NCI-H2171 treated with DMSO at 0.1 percent for 48 hours (cell line): ENCODE measurements at regions not wholly inside any gene's neighbourhood (a gene's known extent, or its start where the extent isn't known, plus 50 kb on each side); places are given as distances from the start of the nearest gene placed in this dataset.

Experiments
- DNase-seq: peaks from one replicate; lab custom pipeline; 2025; lab: John Stamatoyannopoulos, UW

DNA sequence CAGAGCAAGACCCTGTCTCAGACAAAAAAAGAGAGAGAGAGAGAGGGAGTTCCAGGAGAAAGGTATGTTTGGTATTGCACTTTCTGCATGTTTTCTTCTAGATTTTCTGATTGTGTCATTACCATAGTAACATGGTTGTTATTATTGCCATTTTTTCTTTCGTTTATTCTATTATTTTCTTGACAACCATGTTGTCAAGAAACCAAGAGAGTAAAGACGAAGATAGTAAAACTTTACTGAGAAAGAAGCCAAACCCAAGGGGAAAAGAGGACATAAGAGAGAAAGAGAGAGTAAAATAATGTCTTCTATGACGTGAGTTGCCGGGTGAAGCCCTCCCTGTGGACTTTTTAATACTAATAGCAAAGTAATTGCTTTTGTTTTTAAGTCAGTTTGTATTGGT is 1186.0 kb upstream of the SEL1L start:
- no peak for DNase-seq

DNA sequence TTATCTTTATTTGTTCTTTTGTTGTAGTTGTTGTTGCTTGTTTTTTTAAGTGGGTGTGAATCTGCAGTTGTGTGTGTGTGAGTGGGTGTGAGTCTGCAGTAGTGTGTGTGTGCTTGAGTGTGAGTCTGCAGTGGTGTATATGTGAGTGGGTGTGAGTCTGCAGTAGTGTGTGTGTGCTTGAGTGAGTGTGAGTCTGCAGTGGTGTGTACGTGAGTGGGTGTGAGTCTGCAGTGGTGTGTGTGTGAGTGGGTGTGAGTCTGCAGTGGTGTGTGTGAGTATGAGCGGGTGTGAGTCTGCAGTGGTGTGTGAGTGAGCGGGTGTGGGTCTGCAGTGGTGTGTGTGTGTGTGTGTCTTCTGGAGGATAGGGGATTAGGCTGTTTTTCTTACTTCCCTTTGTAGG is 1186.8 kb upstream of the SEL1L start:
- no peak for DNase-seq

DNA sequence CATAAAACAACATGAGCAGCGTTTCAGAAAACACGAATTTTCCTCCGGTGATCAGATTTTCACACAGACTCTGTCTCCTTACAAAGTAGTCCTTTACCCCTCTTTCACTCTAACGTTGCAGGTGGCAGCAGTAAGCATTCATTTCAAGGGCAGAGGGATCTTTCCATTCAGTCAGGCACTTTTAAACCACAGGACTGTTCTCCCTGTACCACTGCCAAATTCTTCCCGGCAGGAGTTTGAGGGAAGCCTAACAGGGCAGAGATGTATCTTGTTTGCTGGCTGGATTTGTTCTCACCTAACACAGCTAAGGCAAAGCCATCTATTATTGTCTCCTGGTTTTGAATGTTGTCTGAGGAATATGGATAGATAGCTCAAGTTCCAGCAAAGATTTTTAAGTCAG is 1187.3 kb upstream of the SEL1L start:
- DNase-seq: peak; percentile 12

DNA sequence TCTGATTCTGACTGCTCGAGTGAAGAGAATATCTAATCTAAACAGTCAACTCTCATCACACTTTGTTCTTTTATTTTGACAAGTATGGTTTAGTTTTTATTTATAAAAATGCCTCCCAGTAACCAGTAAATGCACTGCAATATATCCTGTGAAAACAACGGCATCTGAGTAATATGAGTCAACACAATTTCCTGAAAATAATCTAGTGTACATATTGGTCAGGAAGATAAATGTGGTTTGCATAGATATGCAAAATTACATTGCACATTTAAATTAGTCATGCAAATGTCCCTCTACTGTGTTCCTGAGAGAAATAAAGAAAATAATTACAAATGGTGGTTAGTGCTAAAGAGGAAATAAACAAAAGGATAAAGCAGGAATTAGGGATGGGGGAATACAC is 1190.7 kb upstream of the SEL1L start:
- DNase-seq: no peak

DNA sequence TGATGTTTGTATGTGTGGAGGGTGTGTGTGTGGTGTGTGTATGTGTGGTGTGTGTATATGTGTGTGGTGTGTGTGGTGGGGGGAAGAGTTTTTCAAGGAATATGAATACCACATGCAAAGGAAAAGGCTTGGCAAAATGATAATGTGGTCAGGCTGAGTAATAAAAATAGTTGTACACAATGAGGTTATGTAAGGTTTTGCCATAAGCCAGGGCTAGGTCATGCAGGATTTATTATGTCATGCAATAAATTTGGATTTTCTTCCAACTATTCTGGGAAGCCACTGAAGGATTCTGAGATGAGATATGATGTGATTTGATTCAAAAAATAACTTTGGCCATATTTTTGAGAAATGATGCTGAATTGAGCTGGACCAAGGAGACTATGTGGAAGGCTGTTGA is 1191.6 kb upstream of the SEL1L start:
- no peak for DNase-seq

DNA sequence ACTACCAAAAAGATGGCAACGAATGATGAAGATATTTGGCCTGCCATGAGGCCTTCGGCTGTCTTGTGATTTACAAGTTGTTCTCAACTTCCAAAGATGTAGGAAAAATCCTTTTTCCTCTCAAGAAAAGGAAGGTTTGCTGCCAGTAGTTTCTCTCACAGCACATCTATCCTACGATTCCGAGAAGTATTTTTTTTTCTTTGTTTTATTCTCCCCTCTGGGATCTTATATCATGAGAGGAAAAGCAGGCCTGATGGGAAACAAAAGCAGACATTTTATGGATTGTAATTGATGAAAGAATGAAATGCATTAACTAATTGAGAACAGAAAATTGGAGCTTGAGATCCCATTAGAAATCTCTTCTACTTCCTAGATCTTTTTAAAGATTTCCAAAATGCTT is 1197.9 kb upstream of the SEL1L start:
- peak; percentile 9 for DNase-seq

DNA sequence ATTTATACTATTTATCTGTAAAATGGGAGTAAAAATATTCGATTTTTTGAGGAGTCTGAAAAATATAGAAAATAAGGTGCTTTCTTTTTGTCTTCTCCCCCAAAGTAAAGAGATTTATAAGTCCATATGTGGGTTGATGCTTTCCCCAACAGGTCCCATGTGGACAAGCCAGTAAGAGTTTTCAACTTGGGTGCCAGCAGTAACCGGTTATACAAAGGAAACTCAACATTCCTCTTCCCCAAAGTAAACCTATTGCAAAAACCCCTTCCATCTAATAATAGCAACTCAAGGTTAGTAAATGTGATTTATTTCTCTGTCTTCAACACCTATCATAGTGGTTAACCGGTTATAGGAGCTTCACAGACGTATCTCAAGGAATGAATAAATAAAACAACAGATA is 1206.9 kb upstream of the SEL1L start:
- no peak for DNase-seq

DNA sequence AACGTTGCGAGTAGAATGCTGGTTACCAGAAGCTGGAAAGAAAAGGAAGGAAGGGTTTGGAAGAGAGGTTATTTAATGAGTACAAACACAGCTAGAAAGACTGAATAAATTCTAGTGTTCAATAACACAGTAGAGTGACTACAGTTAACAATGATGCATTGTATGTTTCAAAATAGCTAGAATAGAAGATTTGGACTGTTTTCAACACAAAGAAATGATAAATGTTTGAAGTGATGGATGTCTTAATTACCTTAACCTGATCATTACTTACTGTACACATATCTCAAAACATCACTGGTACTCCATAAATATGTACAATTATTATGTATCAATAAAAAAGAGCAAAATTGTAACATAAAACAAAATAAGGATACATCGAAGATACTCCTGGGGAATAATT is 1221.8 kb upstream of the SEL1L start:
- no peak for DNase-seq

DNA sequence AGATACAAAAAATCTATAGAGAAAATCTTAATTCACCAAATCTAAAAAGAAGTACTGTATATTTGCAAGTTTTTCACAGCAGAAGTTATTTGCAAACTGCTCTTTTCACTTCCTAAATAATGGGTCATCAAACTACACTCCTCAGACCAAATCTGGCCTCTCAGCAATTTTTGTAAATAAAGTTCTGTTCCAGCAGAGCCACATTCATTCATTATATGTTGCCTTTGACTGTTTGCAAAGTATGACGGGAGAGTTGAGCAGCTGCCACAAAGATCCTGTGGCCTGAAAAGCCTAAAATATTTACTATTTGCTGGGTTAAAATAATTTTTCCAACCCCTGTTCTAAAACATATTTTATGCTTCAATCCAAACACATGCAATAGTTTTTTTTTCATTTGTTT is 1222.3 kb upstream of the SEL1L start:
- DNase-seq: no peak

DNA sequence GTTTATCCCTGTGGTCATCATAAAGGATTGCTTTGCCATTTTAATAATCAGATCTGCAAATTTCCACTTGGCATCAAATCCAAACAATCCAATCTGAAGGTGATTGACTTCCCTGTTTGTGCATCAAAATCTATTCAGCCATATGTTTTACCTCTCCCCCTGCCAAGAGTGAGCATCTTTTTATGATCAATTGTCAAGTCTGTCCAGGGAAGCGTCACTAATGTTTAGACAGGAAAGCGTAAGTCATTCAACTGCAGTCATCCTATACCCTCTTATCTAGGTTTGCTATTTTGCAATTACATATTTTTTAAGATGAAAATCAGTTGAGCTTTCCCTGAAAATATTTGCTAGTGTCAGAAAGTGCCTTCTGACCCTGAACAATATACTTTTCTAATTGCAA is 1224.1 kb upstream of the SEL1L start:
- DNase-seq: peak; percentile 82

DNA sequence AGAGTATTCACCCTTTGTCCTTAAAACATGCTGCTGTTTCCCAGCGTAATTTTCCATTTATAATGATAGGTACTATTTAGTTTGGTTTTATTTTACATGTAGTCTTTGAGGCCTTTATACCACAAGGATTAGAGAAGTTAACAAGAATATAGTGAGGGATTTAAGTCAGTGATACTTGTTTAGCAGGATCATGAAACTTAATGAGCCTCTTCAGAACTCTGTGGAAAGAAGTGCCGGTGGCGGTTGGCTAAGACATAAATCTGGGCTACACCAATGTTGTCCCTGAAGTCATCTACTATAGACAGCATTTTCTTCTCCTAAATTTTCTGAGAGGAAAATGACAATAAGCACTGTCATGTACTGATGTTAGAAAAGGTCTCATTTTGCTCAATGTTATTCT is 1226.0 kb upstream of the SEL1L start:
- DNase-seq: no peak

DNA sequence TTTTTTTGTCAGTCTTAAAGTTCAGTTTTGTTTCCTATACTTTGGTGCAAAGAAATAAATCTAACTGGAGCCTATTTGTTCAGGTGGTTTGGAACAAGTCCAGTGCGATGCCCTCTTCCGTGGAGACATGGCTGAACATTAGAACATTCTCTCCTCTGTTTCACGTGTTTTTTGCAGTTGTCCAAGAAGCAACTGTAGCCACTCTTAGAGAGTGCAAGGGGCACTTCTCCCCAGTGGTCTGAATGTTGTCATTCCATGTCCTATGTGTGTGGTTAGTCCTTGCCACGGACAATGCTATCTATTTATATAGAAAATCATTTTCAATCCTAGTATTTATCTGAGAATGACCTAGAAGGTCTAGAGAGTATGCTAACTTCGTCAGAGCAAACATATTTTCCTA is 1232.5 kb upstream of the SEL1L start:
- DNase-seq: no peak

DNA sequence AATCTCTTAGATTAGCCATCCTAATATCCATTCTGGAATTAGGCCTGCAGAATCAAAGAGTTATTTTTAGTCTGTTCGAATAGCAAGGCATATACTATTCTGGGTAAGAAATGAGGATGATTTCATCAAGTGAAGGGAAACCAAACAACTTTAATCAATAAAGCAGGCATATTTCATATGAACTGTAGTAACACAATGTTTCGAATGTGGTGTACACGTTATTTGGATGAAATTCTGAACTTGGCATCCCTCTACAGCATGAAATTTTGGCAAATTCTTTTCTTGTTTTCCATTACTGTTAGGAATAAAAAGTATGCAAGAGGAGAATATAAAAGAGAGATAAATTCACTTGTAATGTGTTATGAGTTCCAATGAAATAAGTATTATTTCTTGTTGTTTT is 1233.3 kb upstream of the SEL1L start:
- no peak for DNase-seq

DNA sequence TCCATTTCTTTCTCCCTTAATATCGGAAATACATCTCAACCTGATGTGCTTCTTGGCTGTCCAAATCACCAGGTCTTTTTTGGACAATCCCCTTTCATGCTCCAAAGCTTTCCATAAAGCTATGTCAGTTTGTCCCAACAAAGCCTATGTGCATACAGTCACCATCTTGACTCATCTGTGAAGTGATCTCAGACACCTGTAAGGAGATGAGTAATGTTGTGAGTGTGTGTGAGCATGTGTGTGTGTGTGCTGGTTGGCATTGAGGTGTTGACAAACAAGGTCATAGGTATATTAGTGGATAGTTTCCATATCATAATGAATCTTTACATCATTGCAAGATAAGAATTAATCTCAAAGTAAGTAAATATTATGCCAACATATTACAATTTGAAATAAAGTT is 1243.3 kb upstream of the SEL1L start:
- DNase-seq: no peak

DNA sequence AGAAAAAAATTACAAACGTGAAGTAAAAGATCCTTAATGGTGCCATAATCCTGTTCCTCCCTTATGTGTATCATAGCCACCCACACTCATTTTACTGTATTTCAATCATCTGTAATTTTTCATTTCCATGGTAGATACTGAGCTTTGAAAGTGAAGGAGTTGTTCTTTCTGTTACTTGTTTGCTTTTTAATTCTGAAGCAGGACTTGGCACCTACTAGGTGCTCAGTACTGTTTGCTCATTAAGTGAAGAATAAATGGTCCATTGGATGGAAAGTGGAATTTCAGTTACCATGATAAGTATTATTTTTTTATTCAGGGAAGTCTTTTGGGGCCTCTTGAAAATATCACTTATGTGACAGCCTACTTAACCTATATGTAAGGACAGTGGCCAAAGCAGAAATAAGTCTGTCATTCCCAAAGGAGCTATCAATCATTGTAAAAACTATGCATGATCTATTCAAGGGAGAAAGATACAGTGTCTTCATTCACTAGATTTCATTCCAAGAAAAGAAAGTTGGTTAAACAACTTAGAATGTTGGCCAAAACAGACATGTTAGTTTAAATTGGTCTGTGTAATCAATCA is 1244.4 kb upstream of the SEL1L start:
- no peak for DNase-seq

DNA sequence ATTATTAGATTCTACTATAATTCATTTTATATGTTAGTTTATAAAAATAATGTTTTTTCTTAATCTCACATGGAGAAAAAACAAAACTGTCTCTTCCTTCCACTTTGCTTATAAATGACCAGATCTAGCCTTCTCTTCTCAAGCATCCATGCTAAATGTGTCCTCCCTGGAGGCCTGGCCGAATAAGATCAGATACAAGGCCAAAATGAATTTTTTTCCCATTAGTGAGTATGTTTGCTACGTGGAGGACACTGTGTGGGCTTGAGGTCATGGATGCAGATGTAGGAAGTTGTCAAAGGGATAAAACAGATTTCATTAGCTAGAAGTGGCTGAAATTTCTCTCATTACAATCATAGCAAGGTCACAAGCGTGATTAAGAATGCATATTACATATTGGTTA is 1244.9 kb upstream of the SEL1L start:
- no peak for DNase-seq

DNA sequence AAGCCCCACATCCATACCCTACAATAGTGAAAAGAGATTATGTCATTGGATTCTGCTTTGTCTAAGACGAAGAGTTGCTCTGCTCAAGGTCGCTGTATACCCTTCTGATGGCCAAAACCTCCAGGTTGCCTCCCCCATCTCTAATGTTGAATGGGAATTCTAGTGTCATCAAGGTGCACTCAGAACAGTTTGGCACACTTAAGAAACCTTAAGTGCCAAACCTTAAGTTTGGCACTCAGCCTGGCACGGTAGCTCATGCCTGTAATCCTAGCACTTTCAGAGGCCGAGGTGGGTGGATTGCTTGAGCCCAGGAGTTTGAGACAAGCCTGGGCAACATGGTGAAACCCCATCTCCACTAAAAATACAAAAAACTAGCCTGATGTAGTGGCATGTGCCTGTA is 1245.6 kb upstream of the SEL1L start:
- DNase-seq: no peak

DNA sequence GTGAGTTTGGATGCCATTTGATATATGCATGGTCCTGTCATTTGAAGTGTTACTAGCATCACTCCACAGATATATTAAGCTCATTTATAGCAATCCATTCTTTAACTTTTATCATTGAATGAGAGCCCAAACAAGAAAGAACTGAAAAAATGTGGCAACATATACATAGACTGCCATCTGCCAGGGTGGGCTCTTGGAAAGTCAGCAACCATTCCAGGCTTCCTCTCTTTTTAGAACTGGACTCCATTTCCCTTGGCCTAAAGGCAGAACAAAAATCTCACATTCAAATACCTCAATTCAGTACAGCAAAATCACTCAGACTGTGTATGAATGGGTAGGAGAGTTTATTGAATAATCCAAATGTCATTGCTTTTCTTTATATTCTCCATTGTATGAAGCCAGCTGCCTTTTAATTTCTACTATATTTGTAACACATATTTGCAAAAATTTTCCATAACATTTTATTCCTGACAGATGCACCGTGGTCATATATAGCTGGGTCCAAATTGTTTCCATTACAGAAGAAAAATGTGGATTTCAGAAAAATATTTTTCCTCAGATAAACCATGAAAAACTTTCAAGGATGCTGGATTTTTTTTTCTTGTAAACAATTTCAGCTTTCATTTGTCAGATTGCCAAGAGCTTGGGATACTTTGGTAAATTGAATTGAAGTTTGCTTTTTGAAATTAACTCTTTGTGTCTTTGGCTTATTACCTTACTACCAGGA is 1252.3 kb upstream of the SEL1L start:
- DNase-seq: no peak

DNA sequence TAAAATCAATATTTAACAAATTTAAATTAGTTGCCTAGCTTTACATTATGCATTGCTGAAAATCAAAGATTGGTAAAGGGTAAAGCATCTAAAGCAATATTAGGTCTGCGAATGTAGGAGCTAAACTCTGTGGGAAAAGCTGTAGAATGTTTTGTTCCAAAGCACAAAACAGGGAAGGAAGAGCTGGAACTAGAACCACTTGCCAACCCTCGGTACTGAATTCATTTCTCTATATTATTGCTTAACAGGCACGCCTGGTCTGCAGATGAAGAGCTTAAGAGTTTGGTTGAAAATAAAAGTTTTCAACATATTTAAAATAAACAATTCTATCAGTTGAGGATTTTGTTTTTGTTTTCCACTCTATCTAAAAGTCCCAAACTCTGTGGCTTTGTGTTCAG is 1252.8 kb upstream of the SEL1L start:
- DNase-seq: no peak

DNA sequence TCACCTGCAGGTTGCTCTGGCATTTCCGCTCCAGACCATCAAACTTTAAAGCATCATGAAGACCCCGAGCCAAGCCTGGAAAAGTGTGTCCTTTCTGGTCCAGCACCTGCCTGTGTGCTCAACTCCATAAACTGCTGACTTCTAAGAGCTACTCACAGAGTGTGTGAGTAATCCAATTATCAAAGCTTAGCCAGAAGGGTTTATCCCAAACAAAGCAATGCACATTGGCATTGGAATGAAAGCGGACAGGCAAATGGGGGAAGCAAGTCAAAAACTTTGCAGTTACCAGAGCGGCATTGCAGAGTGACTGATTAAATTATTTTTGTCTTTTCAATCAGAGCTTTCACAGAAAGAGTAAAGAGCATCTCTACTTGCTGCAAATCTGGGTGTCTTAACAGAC is 1262.4 kb upstream of the SEL1L start:
- DNase-seq: no peak

DNA sequence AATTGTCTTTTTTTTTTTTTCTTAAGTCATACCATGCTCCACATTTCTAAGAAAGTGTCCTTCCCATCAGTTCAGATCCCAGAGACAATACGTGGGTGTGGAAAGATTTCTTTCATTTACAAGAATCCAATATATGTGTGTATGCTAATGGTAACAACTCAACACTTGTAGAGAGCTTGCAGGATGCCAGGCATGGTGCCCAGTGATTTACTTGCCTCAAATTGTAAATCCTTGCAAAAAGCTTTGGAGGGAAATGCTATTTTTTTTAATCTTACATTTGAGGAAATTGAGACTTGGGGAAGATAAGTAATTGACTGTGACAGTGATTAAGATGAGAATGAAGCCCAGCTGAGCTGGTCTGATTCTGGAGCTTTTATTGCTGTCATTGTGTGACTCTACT is 1264.6 kb upstream of the SEL1L start:
- DNase-seq: no peak

DNA sequence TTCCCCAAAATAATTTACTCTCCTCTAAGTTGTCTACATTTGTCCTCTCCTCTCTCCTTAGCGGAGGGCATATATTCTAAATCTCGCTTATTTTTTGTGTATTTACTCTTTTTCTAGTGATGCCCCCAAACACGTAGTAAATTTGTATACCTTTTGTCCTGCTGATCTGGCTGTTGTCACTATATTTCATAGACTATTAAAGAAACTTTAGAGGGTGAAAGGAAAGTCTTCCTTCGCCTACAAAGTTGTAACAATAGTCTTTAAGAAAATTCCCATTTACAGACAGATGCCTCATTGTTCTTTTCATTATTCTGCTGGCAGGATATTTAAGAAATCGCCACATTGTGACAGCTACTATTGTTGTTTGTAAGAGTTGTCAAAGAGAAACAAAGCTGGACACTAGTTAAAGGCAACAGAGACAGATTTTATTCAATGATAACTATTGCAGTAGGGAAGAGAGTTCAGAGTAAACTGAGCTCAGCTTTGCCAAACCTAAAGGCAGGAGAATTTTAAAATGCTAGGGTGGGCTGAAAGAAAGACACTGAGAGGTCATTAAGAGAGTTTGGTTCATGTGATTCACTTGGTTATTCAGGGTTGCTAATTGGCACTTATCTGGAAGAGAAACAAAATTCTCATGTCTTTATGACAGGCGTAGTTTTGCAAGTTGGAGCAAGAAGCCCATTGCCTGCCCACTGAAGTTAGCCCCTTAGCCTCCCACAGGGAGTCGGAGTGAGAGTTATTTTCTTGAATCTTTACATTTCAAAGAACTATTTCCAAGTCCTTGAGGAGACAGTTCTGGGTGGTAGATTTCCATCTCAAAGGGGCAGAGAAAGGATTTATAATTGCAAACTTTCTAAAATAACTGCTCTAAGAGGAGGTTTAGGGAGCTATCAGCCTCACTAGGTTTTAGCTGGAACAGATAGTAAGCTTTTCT is 1272.5 kb upstream of the SEL1L start:
- DNase-seq: no peak

DNA sequence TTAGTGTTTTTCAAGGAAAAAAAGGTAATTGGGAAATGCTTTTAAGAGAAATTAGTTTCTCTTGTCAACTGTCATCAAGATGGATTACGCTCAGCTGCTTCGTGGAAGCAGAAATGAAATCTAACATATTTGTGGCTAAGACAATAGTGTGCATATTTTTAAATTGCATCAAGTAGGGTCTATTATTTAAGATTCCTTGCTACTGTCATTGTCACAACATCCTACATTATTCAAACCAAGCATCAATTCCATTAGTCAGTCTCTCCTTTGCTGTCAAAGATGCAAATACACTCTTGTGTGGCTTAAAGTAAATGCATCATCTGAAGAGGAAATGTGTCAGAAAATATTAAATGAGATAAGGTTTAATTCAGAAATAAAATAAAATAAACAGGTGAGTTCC is 1277.6 kb upstream of the SEL1L start:
- DNase-seq: no peak
